H1 (cell line): ENCODE measurements at regions not wholly inside any gene's neighbourhood (a gene's known extent, or its start where the extent isn't known, plus 50 kb on each side); places are given as distances from the start of the nearest gene placed in this dataset.

Experiments used
- CTCF ChIA-PET: fragments of 300-600 bp; sonication (Branson Sonifier 250); formaldehyde crosslinking; loops from one replicate; lab custom pipeline; 2021; ENCODE audit not compliant: partially characterized antibody; lab: Charles Lee
- POLR2A ChIA-PET: fragments of 300-600 bp; sonication (Branson Sonifier 250); formaldehyde crosslinking; loops from one replicate; lab custom pipeline; 2021; ENCODE audit warnings: inconsistent platforms; ENCODE audit not compliant: partially characterized antibody; lab: Charles Lee
- DNase-seq, 2 experiments: peaks; one replicate each; pipeline versions ENCODE4 v3.0.0 to v3.0.0-alpha.2; 2010 to 2022; ENCODE audit warnings: low spot score in 2 of 2, low read depth in 1 of 2, mixed read lengths in 1 of 2
- FAIRE-seq: peaks from 2 replicates; lab custom pipeline; 2011; peaks lifted over from hg19 to GRCh38; lab: Jason Lieb, UNC
- H2AFZ ChIP-seq: 2 replicates; pipeline ENCODE4 v1.8.1; 2012; ENCODE audit warnings: low read length, inconsistent platforms
- H2AK5ac ChIP-seq: 2 replicates; pipeline ENCODE4 v1.6.1; 2013; ENCODE audit warnings: low read depth, low read length
- H2BK120ac ChIP-seq: replicated peaks from 2 replicates; pipeline ENCODE3; 2013; ENCODE audit warnings: low read depth, low read length, inconsistent platforms
- H2BK12ac ChIP-seq: 2 replicates; pipeline ENCODE4 v1.6.1; 2013; ENCODE audit warnings: low read depth, low read length
- H2BK15ac ChIP-seq: 2 replicates; pipeline ENCODE4 v1.6.1; 2013; ENCODE audit warnings: low read length
- H2BK20ac ChIP-seq: 2 replicates; pipeline ENCODE4 v1.6.1; 2013; ENCODE audit warnings: low read length
- H2BK5ac ChIP-seq: 2 replicates; pipeline ENCODE4 v1.6.1; 2013; ENCODE audit warnings: low read depth, low read length
- H3K14ac ChIP-seq: 2 replicates; pipeline ENCODE4 v1.6.1; 2013; ENCODE audit warnings: inconsistent platforms; ENCODE audit not compliant: insufficient read length
- H3K18ac ChIP-seq: 2 replicates; pipeline ENCODE4 v1.6.1; 2013; ENCODE audit warnings: low read length; ENCODE audit errors: extremely low read depth
- H3K23ac ChIP-seq: 2 replicates; pipeline ENCODE4 v1.6.1; 2013; ENCODE audit warnings: inconsistent platforms; ENCODE audit not compliant: insufficient read length
- H3K23me2 ChIP-seq: 2 replicates; pipeline ENCODE4 v1.6.1; 2013; ENCODE audit warnings: low read depth, low read length
- H3K27ac ChIP-seq: 2 replicates; pipeline ENCODE4 v1.6.1; 2011; ENCODE audit warnings: low read depth, low read length, inconsistent platforms
- H3K27me3 ChIP-seq, 4 experiments: replicated peaks in 1 of 4; 1 replicate in 1 of 4; 2 replicates in 3 of 4; pipeline versions ENCODE4 v1.6.1 to v1.8.1; 2011 to 2013; ENCODE audit warnings: low read length in 3 of 4, mild to moderate bottlenecking in 3 of 4, inconsistent platforms in 2 of 4, mixed read lengths in 2 of 4, moderate library complexity in 1 of 4; ENCODE audit not compliant: control insufficient read depth in 3 of 4, insufficient read depth in 3 of 4; ENCODE audit errors: extremely low read depth in 1 of 4
- H3K36me3 ChIP-seq, 4 experiments: 2 replicates each; pipeline versions ENCODE4 v1.6.1 to v1.8.1; 2011 to 2013; ENCODE audit warnings: mild to moderate bottlenecking in 4 of 4, low read length in 3 of 4, moderate library complexity in 2 of 4, control low read depth in 1 of 4, inconsistent platforms in 1 of 4; ENCODE audit not compliant: insufficient read depth in 4 of 4, control insufficient read depth in 2 of 4
- H3K4ac ChIP-seq: replicated peaks from 2 replicates; pipeline ENCODE3; 2013; ENCODE audit warnings: low read length, low read depth, mixed read lengths, inconsistent platforms; ENCODE audit not compliant: insufficient read length
- H3K4me1 ChIP-seq, 4 experiments: replicated peaks in 1 of 4; 1 replicate in 1 of 4; 2 replicates in 3 of 4; pipeline versions ENCODE4 v1.6.1 to v1.8.1; 2011 to 2013; ENCODE audit warnings: low read length in 3 of 4, inconsistent platforms in 2 of 4, mixed read lengths in 1 of 4; ENCODE audit not compliant: insufficient read depth in 4 of 4, control insufficient read depth in 3 of 4
- H3K4me2 ChIP-seq, 2 experiments: 2 replicates each; pipeline versions ENCODE4 v1.6.1 to v1.8.1; 2011 to 2013; ENCODE audit warnings: low read depth in 2 of 2, low read length in 2 of 2, control low read depth in 1 of 2, inconsistent platforms in 1 of 2, mild to moderate bottlenecking in 1 of 2; ENCODE audit not compliant: insufficient read depth in 1 of 2
- H3K4me3 ChIP-seq, 4 experiments: fragments of 200-600, 300-600 bp in 1 of 4; sonication (generic), shearing (Covaris generic), sonication (Bioruptor Twin) in 1 of 4; 2 replicates each; pipeline versions ENCODE4 v1.5.1 to v1.8.1; 2011 to 2016; ENCODE audit warnings: low read length in 4 of 4, low read depth in 3 of 4, control low read depth in 2 of 4, inconsistent platforms in 2 of 4, mild to moderate bottlenecking in 2 of 4, mixed read lengths in 1 of 4, moderate library complexity in 1 of 4; ENCODE audit not compliant: insufficient read depth in 2 of 4; ENCODE audit errors: extremely low read depth in 1 of 4
- H3K56ac ChIP-seq: replicated peaks from 2 replicates; pipeline ENCODE3; 2013; ENCODE audit warnings: low read depth, mild to moderate bottlenecking, mixed read lengths, low read length, inconsistent platforms; ENCODE audit not compliant: insufficient read length
- H3K79me1 ChIP-seq: 2 replicates; pipeline ENCODE4 v1.6.1; 2013; ENCODE audit warnings: low read depth, low read length, control low read depth
- H3K79me2 ChIP-seq, 2 experiments: 2 replicates each; pipeline versions ENCODE4 v1.6.1 to v1.8.1; 2012 to 2013; ENCODE audit warnings: low read length in 2 of 2, mild to moderate bottlenecking in 2 of 2, inconsistent platforms in 1 of 2; ENCODE audit not compliant: insufficient read depth in 2 of 2, control insufficient read depth in 1 of 2
- H3K9ac ChIP-seq, 4 experiments: replicated peaks in 1 of 4; 1 replicate in 1 of 4; 2 replicates in 3 of 4; pipeline versions ENCODE4 v1.6.1 to v1.8.1; 2011 to 2013; ENCODE audit warnings: low read depth in 3 of 4, low read length in 3 of 4, control low read depth in 2 of 4, mild to moderate bottlenecking in 2 of 4, moderate library complexity in 2 of 4, inconsistent platforms in 1 of 4; ENCODE audit errors: extremely low read depth in 1 of 4
- H3K9me3 ChIP-seq, 2 experiments: 2 replicates each; pipeline versions ENCODE4 v1.6.1 to v1.8.1; 2012 to 2013; ENCODE audit warnings: mild to moderate bottlenecking in 2 of 2, moderate library complexity in 2 of 2, control low read depth in 1 of 2, inconsistent platforms in 1 of 2, low read depth in 1 of 2, low read length in 1 of 2, mixed read lengths in 1 of 2; ENCODE audit not compliant: insufficient read depth in 2 of 2
- H4K20me1 ChIP-seq, 2 experiments: replicated peaks in 1 of 2; 2 replicates each; pipeline versions ENCODE3 to v1.8.1; 2011 to 2013; ENCODE audit warnings: inconsistent platforms in 2 of 2, low read length in 2 of 2, mild to moderate bottlenecking in 1 of 2; ENCODE audit not compliant: insufficient read depth in 2 of 2, control insufficient read depth in 1 of 2
- H4K5ac ChIP-seq: 2 replicates; pipeline ENCODE4 v1.6.1; 2013; ENCODE audit warnings: low read length, low read depth, mixed read lengths, inconsistent platforms; ENCODE audit not compliant: insufficient read length
- H4K8ac ChIP-seq: 2 replicates; pipeline ENCODE4 v1.8.0; 2013; ENCODE audit warnings: mild to moderate bottlenecking, moderate library complexity, low read length, inconsistent platforms; ENCODE audit not compliant: insufficient read depth; ENCODE audit errors: extremely low read depth
- H4K91ac ChIP-seq: replicated peaks from 2 replicates; pipeline ENCODE3; 2013; ENCODE audit warnings: low read length, mixed read lengths, inconsistent platforms; ENCODE audit not compliant: insufficient read length
- CBX8 ChIP-seq: fragments of 300-800, 300-1000 bp; sonication (generic); IDR thresholded peaks from 2 replicates; pipeline ENCODE4 v1.7.1; 2016; ENCODE audit warnings: low read depth, low read length, borderline replicate concordance
- MAFK ChIP-seq: IDR thresholded peaks from 2 replicates; pipeline ENCODE4 v1.6.1; 2012; ENCODE audit warnings: low read depth, mild to moderate bottlenecking, improper control_type of control experiment, low read length
- SP2 ChIP-seq: IDR thresholded peaks from 2 replicates; pipeline ENCODE4 v1.6.1; 2012; ENCODE audit warnings: mild to moderate bottlenecking, low read length, inconsistent platforms

DNA sequence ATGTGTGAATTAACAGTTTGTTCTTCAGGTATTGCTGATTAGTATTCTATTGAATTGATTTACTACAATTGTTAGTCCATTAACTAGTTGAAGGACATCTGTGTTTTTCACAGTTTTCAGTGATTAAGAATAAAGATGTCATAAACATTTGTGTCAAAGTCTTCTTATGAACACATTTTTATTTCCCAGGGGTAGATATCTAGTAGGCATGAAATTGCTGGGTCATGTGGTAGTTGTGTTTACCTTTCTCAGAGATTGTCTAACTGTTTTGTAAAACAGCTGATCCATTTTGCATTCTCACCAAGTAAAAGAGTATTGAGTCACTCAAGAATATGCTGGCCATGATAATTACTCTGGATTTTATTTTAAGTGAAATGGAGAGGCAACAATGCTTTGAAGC lies 1145.3 kb downstream of the FSCB start:
- Histone ChIP-seq H3K4me1 (no peaks in the 10 kb centered on the region), H3K27ac (no peak overlapping the region), H3K9me3 (no peaks in the 10 kb centered on the region), H4K8ac (no peak overlapping the region), H2BK120ac (no peak overlapping the region), H3K4ac (no peak overlapping the region), H4K20me1 (peaks cover 0 to 1% of the 10 kb centered on the region in 2 experiments), H3K9ac (no peak overlapping the region), H3K79me2 (no peaks in the 10 kb centered on the region), H3K18ac (no peak overlapping the region), H2AK5ac (no peak overlapping the region), H2BK5ac (no peak overlapping the region), H2BK20ac (no peak overlapping the region), H2BK12ac (no peak overlapping the region), H3K4me3 (no peak overlapping the region), H3K56ac (no peak overlapping the region), H2AFZ (no peak overlapping the region), H3K36me3 (no peaks in the 10 kb centered on the region), H4K91ac (no peak overlapping the region), H3K14ac (no peak overlapping the region), H4K5ac (no peak overlapping the region), H3K23ac (no peak overlapping the region), H3K79me1 (no peaks in the 10 kb centered on the region), H3K27me3 (no peaks in the 10 kb centered on the region), H3K23me2 (no peaks in the 10 kb centered on the region), H3K4me2 (no peak overlapping the region), H2BK15ac (no peak overlapping the region)
- TF ChIP-seq MAFK (no peak), SP2 (no peak), CBX8 (no peak)
- ChIA-PET CTCF (no interaction called here), POLR2A (no interaction called here)
- FAIRE-seq (no peak), DNase-seq (no peak)
